ENCODE measurements at regions not wholly inside any gene's neighbourhood (a gene's known extent, or its start where the extent isn't known, plus 50 kb on each side); places are given as distances from the start of the nearest gene placed in this dataset.
A peak's percentile ranks its signal among the peaks of the same experiment; 100 is the strongest.

- no peaks in the 10 kb centered on the region for H3K36me3 ChIP-seq (ENCODE audit: control insufficient read depth in 2 of 3, insufficient read depth in 3 of 3, low read length in 3 of 3)
- H3K9me3 ChIP-seq (ENCODE audit: control insufficient read depth in 2 of 3, insufficient read depth in 1 of 3, low read length in 3 of 3), result no peaks in the 10 kb centered on the region
- peak in 2 of 5 donors; percentile 46 to 71 for DNase-seq
- FAIRE-seq, result no peak
- no peak overlapping the region for H3K4me3 ChIP-seq (ENCODE audit: low read length in 3 of 3)
- H3K27ac ChIP-seq (ENCODE audit: low read depth in 2 of 2, low read length in 2 of 2), result no peak overlapping the region
- no peaks in the 10 kb centered on the region for H3K27me3 ChIP-seq (ENCODE audit: control insufficient read depth, insufficient read depth, low read length)
- no peaks in the 10 kb centered on the region for H3K4me1 ChIP-seq (ENCODE audit: control insufficient read depth in 2 of 3, insufficient read depth in 2 of 3, low read depth in 1 of 3, low read length in 3 of 3)
- no peak overlapping the region for H3K9ac ChIP-seq (ENCODE audit: low read length in 3 of 3)
- no peak for TF ChIP-seq CTCF (IDR thresholded peaks at IDR 0.05; ENCODE audit: borderline replicate concordance, extremely low read depth, insufficient read depth)
- intact Hi-C loops (cut with DNase I), result no loop called here
These were observed 318.5 kb upstream of the SEMA3A start for GRCh38 chr7:84513061-84513460.

- Histone ChIP-seq H3K9ac (ENCODE audit: low read length in 3 of 3) (no peak overlapping the region), H3K4me3 (ENCODE audit: low read length in 3 of 3) (no peak overlapping the region), H3K27me3 (ENCODE audit: control insufficient read depth, insufficient read depth, low read length) (no peaks in the 10 kb centered on the region), H3K9me3 (ENCODE audit: control insufficient read depth in 2 of 3, insufficient read depth in 1 of 3, low read length in 3 of 3) (no peaks in the 10 kb centered on the region), H3K4me1 (ENCODE audit: control insufficient read depth in 2 of 3, insufficient read depth in 2 of 3, low read depth in 1 of 3, low read length in 3 of 3) (no peaks in the 10 kb centered on the region), H3K36me3 (ENCODE audit: control insufficient read depth in 2 of 3, insufficient read depth in 3 of 3, low read length in 3 of 3) (no peaks in the 10 kb centered on the region), H3K27ac (ENCODE audit: low read depth in 2 of 2, low read length in 2 of 2) (no peak overlapping the region)
- intact Hi-C loops (cut with DNase I), result no loop called here
- DNase-seq (no peak), FAIRE-seq (peak; percentile 42)
- no peak for TF ChIP-seq CTCF (IDR thresholded peaks at IDR 0.05; ENCODE audit: borderline replicate concordance, extremely low read depth, insufficient read depth)
These were observed 317.5 kb upstream of the SEMA3A start for GRCh38 chr7:84512055-84512454.

- H3K4me3 ChIP-seq (ENCODE audit: low read length in 3 of 3), result no peak overlapping the region
- no peaks in the 10 kb centered on the region for H3K4me1 ChIP-seq (ENCODE audit: control insufficient read depth in 2 of 3, insufficient read depth in 2 of 3, low read depth in 1 of 3, low read length in 3 of 3)
- no peak for FAIRE-seq
- H3K27me3 ChIP-seq (ENCODE audit: control insufficient read depth, insufficient read depth, low read length), result no peaks in the 10 kb centered on the region
- H3K9ac ChIP-seq (ENCODE audit: low read length in 3 of 3), result no peak overlapping the region
- intact Hi-C loops (cut with DNase I), result no loop called here
- no peak overlapping the region for H3K27ac ChIP-seq (ENCODE audit: low read depth in 2 of 2, low read length in 2 of 2)
- H3K9me3 ChIP-seq (ENCODE audit: control insufficient read depth in 2 of 3, insufficient read depth in 1 of 3, low read length in 3 of 3), result no peaks in the 10 kb centered on the region
- DNase-seq, result no peak
- no peak for TF ChIP-seq CTCF (IDR thresholded peaks at IDR 0.05; ENCODE audit: borderline replicate concordance, extremely low read depth, insufficient read depth)
- H3K36me3 ChIP-seq (ENCODE audit: control insufficient read depth in 2 of 3, insufficient read depth in 3 of 3, low read length in 3 of 3), result no peaks in the 10 kb centered on the region
These were observed 315.9 kb upstream of the SEMA3A start for GRCh38 chr7:84510505-84510904.

GRCh38 chr7:84509522-84509921, 314.9 kb upstream of the SEMA3A start:
- no peak overlapping the region for H3K27ac ChIP-seq (ENCODE audit: low read depth in 2 of 2, low read length in 2 of 2)
- DNase-seq (no peak), FAIRE-seq (peak; percentile 41)
- no peaks in the 10 kb centered on the region for H3K9me3 ChIP-seq (ENCODE audit: control insufficient read depth in 2 of 3, insufficient read depth in 1 of 3, low read length in 3 of 3)
- intact Hi-C loops (cut with DNase I), result no loop called here
- no peaks in the 10 kb centered on the region for H3K4me1 ChIP-seq (ENCODE audit: control insufficient read depth in 2 of 3, insufficient read depth in 2 of 3, low read depth in 1 of 3, low read length in 3 of 3)
- no peaks in the 10 kb centered on the region for H3K36me3 ChIP-seq (ENCODE audit: control insufficient read depth in 2 of 3, insufficient read depth in 3 of 3, low read length in 3 of 3)
- H3K27me3 ChIP-seq (ENCODE audit: control insufficient read depth, insufficient read depth, low read length), result no peaks in the 10 kb centered on the region
- H3K9ac ChIP-seq (ENCODE audit: low read length in 3 of 3), result no peak overlapping the region
- no peak overlapping the region for H3K4me3 ChIP-seq (ENCODE audit: low read length in 3 of 3)
- TF ChIP-seq CTCF (IDR thresholded peaks at IDR 0.05; ENCODE audit: borderline replicate concordance, extremely low read depth, insufficient read depth), result no peak

All from kidney (tissue), 13 donors.